WTC11 (cell line): ENCODE measurements at regions not wholly inside any gene's neighbourhood (a gene's known extent, or its start where the extent isn't known, plus 50 kb on each side); places are given as distances from the start of the nearest gene placed in this dataset.

Source experiments
- ATAC-seq: fragments of 200-7000 bp; cut with Tn5 transposase; 2 replicates; pipeline ENCODE4 v1.10.0; 2021; ENCODE audit warnings: mild to moderate bottlenecking, moderate library complexity
- CTCF ChIA-PET: fragments of 300-600 bp; sonication (Branson Sonifier 250); formaldehyde crosslinking; loops from one replicate; lab custom pipeline; 2021; ENCODE audit warnings: antibody characterized with exemption; lab: Charles Lee
- POLR2A ChIA-PET: fragments of 350-600 bp; sonication (Branson Sonifier 250); formaldehyde crosslinking; loops from one replicate; lab custom pipeline; 2021; ENCODE audit warnings: antibody characterized with exemption; lab: Charles Lee
- DNase-seq: peaks from one replicate; pipeline ENCODE4 v3.0.0; 2021; ENCODE audit warnings: low spot score
- H3K27ac Mint-ChIP-seq: 2 replicates; pipeline ENCODE4 v1.8.0; 2021; ENCODE audit warnings: mixed read lengths
- H3K27me3 Mint-ChIP-seq: 2 replicates; pipeline ENCODE4 v1.8.0; 2021; ENCODE audit warnings: low read depth, mild to moderate bottlenecking, moderate library complexity, mixed read lengths
- H3K36me3 Mint-ChIP-seq: 2 replicates; pipeline ENCODE4 v1.8.0; 2021; ENCODE audit warnings: mixed read lengths
- H3K4me1 Mint-ChIP-seq: 2 replicates; pipeline ENCODE4 v1.8.0; 2022; ENCODE audit warnings: mixed read lengths
- H3K4me3 Mint-ChIP-seq: 2 replicates; pipeline ENCODE4 v1.8.0; 2021; ENCODE audit warnings: mild to moderate bottlenecking, moderate library complexity, mixed read lengths
- H3K9me3 Mint-ChIP-seq: 2 replicates; pipeline ENCODE4 v1.8.0; 2021; ENCODE audit warnings: mixed read lengths
- ATF2 ChIP-seq: sonication (generic); formaldehyde crosslinking; IDR thresholded peaks from 2 replicates; pipeline ENCODE4 v1.8.1; 2022; ENCODE audit warnings: low read depth, missing genetic modification reagents, borderline replicate concordance
- ATF3 ChIP-seq: sonication (generic); formaldehyde crosslinking; conservative IDR thresholded peaks from 2 replicates; pipeline ENCODE4 v1.8.1; 2022; ENCODE audit warnings: mild to moderate bottlenecking, missing genetic modification reagents
- EMX1 ChIP-seq: fragments of 250-450 bp; sonication (Bioruptor Pico); IDR thresholded peaks from 2 replicates; pipeline ENCODE4 v1.8.0; 2021; ENCODE audit warnings: mild to moderate bottlenecking
- ETV6 ChIP-seq: sonication (generic); formaldehyde crosslinking; IDR thresholded peaks from 2 replicates; pipeline ENCODE4 v1.8.1; 2022; ENCODE audit warnings: mild to moderate bottlenecking, missing genetic modification reagents
- FOXK1 ChIP-seq: sonication (generic); formaldehyde crosslinking; IDR thresholded peaks from 2 replicates; pipeline ENCODE4 v1.8.0; 2022; ENCODE audit warnings: mild to moderate bottlenecking, moderate library complexity, missing genetic modification reagents
- HMGA2 ChIP-seq: fragments of 250-450 bp; sonication (Bioruptor Pico); IDR thresholded peaks from 2 replicates; pipeline ENCODE4 v1.4.0; 2021; ENCODE audit warnings: mild to moderate bottlenecking, moderate library complexity
- IRF2 ChIP-seq: sonication (generic); formaldehyde crosslinking; IDR thresholded peaks from 2 replicates; pipeline ENCODE4 v1.8.0; 2022; ENCODE audit warnings: low read depth, missing genetic modification reagents, borderline replicate concordance
- JAZF1 ChIP-seq: fragments of 250-450 bp; sonication (Bioruptor Pico); IDR thresholded peaks from 2 replicates; pipeline ENCODE4 v1.9.0; 2021; ENCODE audit warnings: moderate library complexity, mild to moderate bottlenecking, inconsistent platforms
- NFATC4 ChIP-seq: fragments of 250-450 bp; sonication (Bioruptor Pico); IDR thresholded peaks from 2 replicates; pipeline ENCODE4 v1.9.0; 2021; ENCODE audit warnings: mild to moderate bottlenecking
- NFE2L1 ChIP-seq: sonication (generic); formaldehyde crosslinking; IDR thresholded peaks from 2 replicates; pipeline ENCODE4 v1.8.1; 2023; ENCODE audit warnings: missing genetic modification reagents
- SP1 ChIP-seq: sonication (generic); formaldehyde crosslinking; conservative IDR thresholded peaks from 2 replicates; pipeline ENCODE4 v1.8.1; 2022; ENCODE audit warnings: missing genetic modification reagents
- TCF7 ChIP-seq: sonication (generic); formaldehyde crosslinking; IDR thresholded peaks from 2 replicates; pipeline ENCODE4 v1.8.0; 2022; ENCODE audit warnings: mild to moderate bottlenecking, low read depth, missing genetic modification reagents, moderate library complexity
- TEAD1 ChIP-seq: sonication (generic); formaldehyde crosslinking; IDR thresholded peaks from 2 replicates; pipeline ENCODE4 v1.8.0; 2022; ENCODE audit warnings: mild to moderate bottlenecking, missing genetic modification reagents
- TP53 ChIP-seq: sonication (generic); formaldehyde crosslinking; IDR thresholded peaks from 2 replicates; pipeline ENCODE4 v1.8.1; 2023; ENCODE audit warnings: mild to moderate bottlenecking, missing genetic modification reagents
- ZNF121 ChIP-seq: sonication (generic); formaldehyde crosslinking; IDR thresholded peaks from 2 replicates; pipeline ENCODE4 v1.8.0; 2023; ENCODE audit warnings: missing genetic modification reagents
- ZNF263 ChIP-seq: sonication (generic); formaldehyde crosslinking; IDR thresholded peaks from 2 replicates; pipeline ENCODE4 v1.8.1; 2022; ENCODE audit warnings: low read depth, mild to moderate bottlenecking, moderate library complexity, missing genetic modification reagents
- ZNF396 ChIP-seq: fragments of 250-450 bp; sonication (Bioruptor Pico); IDR thresholded peaks from 2 replicates; pipeline ENCODE4 v1.8.0; 2021; ENCODE audit warnings: mild to moderate bottlenecking, moderate library complexity, borderline replicate concordance
- TF ChIP-seq, protein P1 (sequence below): fragments of 250-450 bp; sonication (Bioruptor Pico); IDR thresholded peaks from 2 replicates; pipeline ENCODE4 v1.9.0; 2021; ENCODE audit warnings: mild to moderate bottlenecking, borderline replicate concordance
- TF ChIP-seq, protein P2 (sequence below): sonication (generic); formaldehyde crosslinking; IDR thresholded peaks from 2 replicates; pipeline ENCODE4 v1.8.0; 2023; ENCODE audit warnings: missing genetic modification reagents, mild to moderate bottlenecking, borderline replicate concordance
- TF ChIP-seq, protein P3 (sequence below): sonication (generic); formaldehyde crosslinking; IDR thresholded peaks from 2 replicates; pipeline ENCODE4 v1.8.0; 2022; ENCODE audit warnings: mild to moderate bottlenecking, missing genetic modification reagents

DNA sequence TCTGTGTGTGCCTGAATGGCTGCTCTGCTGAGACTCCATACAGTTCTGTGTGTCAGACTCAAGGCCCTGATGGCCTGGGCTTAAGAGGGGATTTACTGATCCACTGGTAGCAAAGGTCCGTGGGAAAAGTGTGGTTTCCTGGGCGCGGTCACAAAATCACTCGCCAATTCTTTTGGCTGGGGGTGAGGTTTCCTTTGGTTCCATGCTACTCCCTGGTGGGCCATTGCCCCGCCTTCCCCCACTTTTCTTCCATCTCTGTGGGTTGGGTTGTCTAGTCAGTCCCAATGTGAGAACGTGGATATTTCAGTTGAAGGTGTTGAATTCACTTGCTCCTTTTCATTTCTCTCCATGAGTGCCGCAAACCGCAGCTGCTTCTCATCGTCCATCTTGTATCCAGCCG, 162.7 kb upstream of the NRXN1 start (continued):
- TF ChIP-seq, protein P1, sequence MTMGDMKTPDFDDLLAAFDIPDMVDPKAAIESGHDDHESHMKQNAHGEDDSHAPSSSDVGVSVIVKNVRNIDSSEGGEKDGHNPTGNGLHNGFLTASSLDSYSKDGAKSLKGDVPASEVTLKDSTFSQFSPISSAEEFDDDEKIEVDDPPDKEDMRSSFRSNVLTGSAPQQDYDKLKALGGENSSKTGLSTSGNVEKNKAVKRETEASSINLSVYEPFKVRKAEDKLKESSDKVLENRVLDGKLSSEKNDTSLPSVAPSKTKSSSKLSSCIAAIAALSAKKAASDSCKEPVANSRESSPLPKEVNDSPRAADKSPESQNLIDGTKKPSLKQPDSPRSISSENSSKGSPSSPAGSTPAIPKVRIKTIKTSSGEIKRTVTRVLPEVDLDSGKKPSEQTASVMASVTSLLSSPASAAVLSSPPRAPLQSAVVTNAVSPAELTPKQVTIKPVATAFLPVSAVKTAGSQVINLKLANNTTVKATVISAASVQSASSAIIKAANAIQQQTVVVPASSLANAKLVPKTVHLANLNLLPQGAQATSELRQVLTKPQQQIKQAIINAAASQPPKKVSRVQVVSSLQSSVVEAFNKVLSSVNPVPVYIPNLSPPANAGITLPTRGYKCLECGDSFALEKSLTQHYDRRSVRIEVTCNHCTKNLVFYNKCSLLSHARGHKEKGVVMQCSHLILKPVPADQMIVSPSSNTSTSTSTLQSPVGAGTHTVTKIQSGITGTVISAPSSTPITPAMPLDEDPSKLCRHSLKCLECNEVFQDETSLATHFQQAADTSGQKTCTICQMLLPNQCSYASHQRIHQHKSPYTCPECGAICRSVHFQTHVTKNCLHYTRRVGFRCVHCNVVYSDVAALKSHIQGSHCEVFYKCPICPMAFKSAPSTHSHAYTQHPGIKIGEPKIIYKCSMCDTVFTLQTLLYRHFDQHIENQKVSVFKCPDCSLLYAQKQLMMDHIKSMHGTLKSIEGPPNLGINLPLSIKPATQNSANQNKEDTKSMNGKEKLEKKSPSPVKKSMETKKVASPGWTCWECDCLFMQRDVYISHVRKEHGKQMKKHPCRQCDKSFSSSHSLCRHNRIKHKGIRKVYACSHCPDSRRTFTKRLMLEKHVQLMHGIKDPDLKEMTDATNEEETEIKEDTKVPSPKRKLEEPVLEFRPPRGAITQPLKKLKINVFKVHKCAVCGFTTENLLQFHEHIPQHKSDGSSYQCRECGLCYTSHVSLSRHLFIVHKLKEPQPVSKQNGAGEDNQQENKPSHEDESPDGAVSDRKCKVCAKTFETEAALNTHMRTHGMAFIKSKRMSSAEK (CRISPR knock-in tag), result no peak

- Mint-ChIP-seq H3K9me3 (no peaks in the 10 kb centered on the region), H3K4me3 (no peak overlapping the region), H3K4me1 (peaks cover 22% of the 10 kb centered on the region), H3K27me3 (no peaks in the 10 kb centered on the region), H3K27ac (no peak overlapping the region), H3K36me3 (no peaks in the 10 kb centered on the region)
- ATAC-seq (no peak), DNase-seq (no peak)
- ChIA-PET POLR2A (no interaction called here), CTCF (no interaction called here)
- TF ChIP-seq SP1 (CRISPR knock-in tag), result no peak
- TF ChIP-seq, protein P2, sequence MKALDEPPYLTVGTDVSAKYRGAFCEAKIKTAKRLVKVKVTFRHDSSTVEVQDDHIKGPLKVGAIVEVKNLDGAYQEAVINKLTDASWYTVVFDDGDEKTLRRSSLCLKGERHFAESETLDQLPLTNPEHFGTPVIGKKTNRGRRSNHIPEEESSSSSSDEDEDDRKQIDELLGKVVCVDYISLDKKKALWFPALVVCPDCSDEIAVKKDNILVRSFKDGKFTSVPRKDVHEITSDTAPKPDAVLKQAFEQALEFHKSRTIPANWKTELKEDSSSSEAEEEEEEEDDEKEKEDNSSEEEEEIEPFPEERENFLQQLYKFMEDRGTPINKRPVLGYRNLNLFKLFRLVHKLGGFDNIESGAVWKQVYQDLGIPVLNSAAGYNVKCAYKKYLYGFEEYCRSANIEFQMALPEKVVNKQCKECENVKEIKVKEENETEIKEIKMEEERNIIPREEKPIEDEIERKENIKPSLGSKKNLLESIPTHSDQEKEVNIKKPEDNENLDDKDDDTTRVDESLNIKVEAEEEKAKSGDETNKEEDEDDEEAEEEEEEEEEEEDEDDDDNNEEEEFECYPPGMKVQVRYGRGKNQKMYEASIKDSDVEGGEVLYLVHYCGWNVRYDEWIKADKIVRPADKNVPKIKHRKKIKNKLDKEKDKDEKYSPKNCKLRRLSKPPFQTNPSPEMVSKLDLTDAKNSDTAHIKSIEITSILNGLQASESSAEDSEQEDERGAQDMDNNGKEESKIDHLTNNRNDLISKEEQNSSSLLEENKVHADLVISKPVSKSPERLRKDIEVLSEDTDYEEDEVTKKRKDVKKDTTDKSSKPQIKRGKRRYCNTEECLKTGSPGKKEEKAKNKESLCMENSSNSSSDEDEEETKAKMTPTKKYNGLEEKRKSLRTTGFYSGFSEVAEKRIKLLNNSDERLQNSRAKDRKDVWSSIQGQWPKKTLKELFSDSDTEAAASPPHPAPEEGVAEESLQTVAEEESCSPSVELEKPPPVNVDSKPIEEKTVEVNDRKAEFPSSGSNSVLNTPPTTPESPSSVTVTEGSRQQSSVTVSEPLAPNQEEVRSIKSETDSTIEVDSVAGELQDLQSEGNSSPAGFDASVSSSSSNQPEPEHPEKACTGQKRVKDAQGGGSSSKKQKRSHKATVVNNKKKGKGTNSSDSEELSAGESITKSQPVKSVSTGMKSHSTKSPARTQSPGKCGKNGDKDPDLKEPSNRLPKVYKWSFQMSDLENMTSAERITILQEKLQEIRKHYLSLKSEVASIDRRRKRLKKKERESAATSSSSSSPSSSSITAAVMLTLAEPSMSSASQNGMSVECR, result no peak
- TF ChIP-seq NFE2L1 (CRISPR knock-in tag), result no peak
- TF ChIP-seq, protein P1 (CRISPR knock-in tag), result no peak
- no peak for TF ChIP-seq ATF3 (CRISPR knock-in tag)
- no peak for TF ChIP-seq ZNF121 (CRISPR knock-in tag)
- TF ChIP-seq FOXK1, result no peak
- TF ChIP-seq, protein P3, sequence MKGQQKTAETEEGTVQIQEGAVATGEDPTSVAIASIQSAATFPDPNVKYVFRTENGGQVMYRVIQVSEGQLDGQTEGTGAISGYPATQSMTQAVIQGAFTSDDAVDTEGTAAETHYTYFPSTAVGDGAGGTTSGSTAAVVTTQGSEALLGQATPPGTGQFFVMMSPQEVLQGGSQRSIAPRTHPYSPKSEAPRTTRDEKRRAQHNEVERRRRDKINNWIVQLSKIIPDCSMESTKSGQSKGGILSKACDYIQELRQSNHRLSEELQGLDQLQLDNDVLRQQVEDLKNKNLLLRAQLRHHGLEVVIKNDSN (CRISPR knock-in tag), result no peak
- TF ChIP-seq NFATC4 (CRISPR knock-in tag), result no peak
- TF ChIP-seq HMGA2 (CRISPR knock-in tag), result no peak
- no peak for TF ChIP-seq ETV6
- no peak for TF ChIP-seq EMX1 (CRISPR knock-in tag)
- TF ChIP-seq TCF7 (CRISPR knock-in tag), result no peak
- TF ChIP-seq TEAD1 (CRISPR knock-in tag), result no peak
- no peak for TF ChIP-seq ATF2 (CRISPR knock-in tag)
- TF ChIP-seq IRF2 (CRISPR knock-in tag), result no peak
- no peak for TF ChIP-seq ZNF396 (CRISPR knock-in tag)
- no peak for TF ChIP-seq JAZF1 (CRISPR knock-in tag)
- TF ChIP-seq ZNF263 (CRISPR knock-in tag), result no peak
- TF ChIP-seq TP53 (CRISPR knock-in tag), result no peak
Measured at GRCh38 chr2:51170273-51170672, 138.3 kb upstream of the NRXN1 start.
